HUES64 (cell line): ENCODE measurements at regions not wholly inside any gene's neighbourhood (a gene's known extent, or its start where the extent isn't known, plus 50 kb on each side); places are given as distances from the start of the nearest gene placed in this dataset.

Source experiments
- H3K27ac ChIP-seq: 2 replicates; pipeline ENCODE4 v1.7.0; 2013; ENCODE audit warnings: low read depth, low read length, inconsistent platforms
- H3K27me3 ChIP-seq: 2 replicates; pipeline ENCODE4 v1.6.1; 2013; ENCODE audit warnings: mild to moderate bottlenecking, low read length; ENCODE audit not compliant: insufficient read depth
- H3K36me3 ChIP-seq: 2 replicates; pipeline ENCODE4 v1.6.1; 2013; ENCODE audit warnings: mild to moderate bottlenecking, low read length; ENCODE audit not compliant: insufficient read depth
- H3K4me1 ChIP-seq: 2 replicates; pipeline ENCODE4 v1.6.1; 2013; ENCODE audit warnings: mild to moderate bottlenecking, low read length, moderate library complexity; ENCODE audit not compliant: insufficient read depth
- H3K4me3 ChIP-seq: 2 replicates; pipeline ENCODE4 v1.5.1; 2013; ENCODE audit warnings: mild to moderate bottlenecking, low read length, moderate library complexity
- H3K9ac ChIP-seq: 2 replicates; pipeline ENCODE4 v1.6.1; 2013; ENCODE audit warnings: mild to moderate bottlenecking, low read depth, low read length
- H3K9me3 ChIP-seq: 2 replicates; pipeline ENCODE4 v1.6.1; 2013; ENCODE audit warnings: low read depth, low read length; ENCODE audit not compliant: insufficient read depth
- WGBS: fragments of 150-250, 120-280 bp; methylation state at CpG from one replicate; pipeline ENCODE4 v1.1.7; 2013; ENCODE audit warnings: missing lambda C conversion rate; 5-methylcytosine and 5-hydroxymethylcytosine counted together

DNA sequence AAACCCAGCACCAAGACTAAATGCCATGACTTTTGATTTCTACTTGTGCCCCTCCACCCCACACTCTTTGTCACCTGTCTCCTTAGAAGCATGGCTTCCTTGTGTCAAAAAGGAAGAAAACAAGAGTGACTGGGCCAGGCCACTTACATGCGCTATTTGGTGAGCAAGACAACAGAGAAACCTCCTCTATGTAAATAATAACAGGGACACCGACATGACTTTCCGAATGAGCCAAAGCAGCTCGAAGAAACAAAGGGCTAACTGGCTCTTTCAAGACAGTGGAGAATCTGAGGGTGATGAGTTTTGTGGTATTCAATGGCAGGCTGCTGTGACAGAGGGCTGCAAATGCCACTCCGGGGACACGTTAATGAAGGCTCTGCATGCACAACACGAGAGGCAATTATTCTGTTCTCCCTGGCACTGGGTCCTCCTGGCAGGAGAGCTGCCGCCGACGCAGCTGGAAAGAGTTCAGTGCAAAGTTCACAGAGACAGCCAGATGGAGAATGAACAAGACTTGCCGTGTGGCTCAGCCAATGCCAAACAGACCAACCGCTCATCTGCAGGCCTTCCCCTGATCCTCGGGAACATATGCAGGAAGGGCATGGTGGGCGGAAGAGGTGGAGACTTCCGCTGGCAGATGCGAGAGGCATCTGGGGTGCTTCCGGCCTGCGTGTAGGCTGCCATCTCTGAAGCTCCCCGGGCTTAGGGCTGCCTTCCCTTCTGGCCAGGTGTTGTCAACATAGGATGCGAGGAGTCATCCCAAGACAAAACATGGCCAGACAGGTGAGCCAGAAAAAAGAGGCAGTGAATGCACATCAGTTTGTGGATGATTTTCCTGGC lies 59.1 kb upstream of the SMNDC1 start:
- Histone ChIP-seq H3K36me3 (no peaks in the 10 kb centered on the region), H3K4me1 (peaks cover 8% of the 10 kb centered on the region; the same call in 1 of the 2 replicates), H3K27me3 (no peaks in the 10 kb centered on the region), H3K9me3 (no peaks in the 10 kb centered on the region), H3K27ac (no peak overlapping the region), H3K9ac (no peak overlapping the region), H3K4me3 (no peak overlapping the region)
- 88% methylated on average over 20 of the region's 20 CpGs for WGBS

DNA sequence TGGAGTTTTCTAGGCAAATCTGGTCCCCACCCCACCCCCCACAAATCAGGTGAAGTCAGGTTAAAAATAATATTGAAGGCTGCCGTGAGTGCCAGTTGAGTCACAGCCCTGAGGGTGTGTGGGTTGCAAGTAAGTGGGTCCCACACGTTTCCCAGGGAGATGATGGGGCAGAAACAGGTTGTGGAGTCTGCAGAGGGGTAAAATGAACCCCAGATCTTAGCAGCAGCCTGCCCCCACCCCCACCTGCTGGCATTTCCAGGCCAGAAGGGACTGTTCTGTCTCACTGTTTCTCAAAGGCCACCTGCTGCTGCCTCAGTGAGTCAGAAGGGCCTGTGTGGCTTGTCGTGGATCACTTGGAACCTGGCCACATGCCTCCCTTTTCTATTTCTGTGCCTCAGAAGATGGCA lies 59.8 kb upstream of the SMNDC1 start:
- peaks cover 6% of the 10 kb centered on the region; the same call in 1 of the 2 replicates for H3K4me1 ChIP-seq

DNA sequence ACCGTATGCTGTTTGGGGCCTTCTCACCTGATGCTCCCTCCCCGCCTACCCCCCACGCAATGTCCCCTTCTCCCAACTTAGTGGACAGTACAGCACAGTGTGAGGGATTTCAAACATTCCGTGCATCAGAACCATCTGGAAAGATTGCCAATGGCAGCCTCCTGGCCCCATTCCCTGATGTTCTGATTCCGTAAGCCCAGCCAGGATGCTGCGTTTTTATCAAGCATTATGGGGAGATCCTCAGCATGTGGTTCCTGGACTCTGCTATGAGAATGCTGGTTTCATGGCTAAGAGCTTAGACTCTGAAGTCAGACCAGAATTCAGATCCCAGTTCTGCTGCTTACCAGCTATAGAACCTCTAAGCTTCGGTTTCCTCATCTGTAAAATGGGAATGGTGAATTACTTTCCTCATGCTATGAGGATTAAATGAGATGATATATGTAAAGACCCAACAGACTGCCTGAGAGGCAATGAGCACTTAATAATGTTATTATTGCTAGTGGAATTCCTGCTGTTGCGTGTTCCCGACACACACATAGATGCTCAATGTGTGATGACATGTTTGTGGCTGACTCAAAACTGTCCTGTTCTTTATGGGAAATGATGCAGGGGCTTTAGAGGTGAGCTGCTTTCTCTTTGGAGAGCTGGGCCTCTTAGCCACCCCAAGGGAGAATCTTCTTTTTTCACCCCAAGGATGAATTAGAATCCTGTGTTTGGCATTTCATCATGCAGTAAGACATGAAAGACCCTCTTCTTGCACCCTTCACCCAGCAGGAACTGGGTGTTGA lies 60.8 kb upstream of the SMNDC1 start:
- H3K9ac ChIP-seq: no peak overlapping the region
- no peak overlapping the region for H3K4me3 ChIP-seq
- H3K9me3 ChIP-seq: no peaks in the 10 kb centered on the region
- no peaks in the 10 kb centered on the region for H3K36me3 ChIP-seq
- WGBS: 95% methylated on average over 9 of the region's 9 CpGs
- H3K27me3 ChIP-seq: no peaks in the 10 kb centered on the region
- peaks cover 6% of the 10 kb centered on the region; the same call in 1 of the 2 replicates for H3K4me1 ChIP-seq
- H3K27ac ChIP-seq: no peak overlapping the region

More for the DNA sequence above, 59.8 kb upstream of the SMNDC1 start:
- no peaks in the 10 kb centered on the region for H3K27me3 ChIP-seq
- H3K9ac ChIP-seq: no peak overlapping the region
- no peaks in the 10 kb centered on the region for H3K36me3 ChIP-seq
- 70% methylated on average over 3 of the region's 3 CpGs for WGBS
- no peak overlapping the region for H3K27ac ChIP-seq
- H3K4me3 ChIP-seq: no peak overlapping the region
- H3K9me3 ChIP-seq: no peaks in the 10 kb centered on the region

DNA sequence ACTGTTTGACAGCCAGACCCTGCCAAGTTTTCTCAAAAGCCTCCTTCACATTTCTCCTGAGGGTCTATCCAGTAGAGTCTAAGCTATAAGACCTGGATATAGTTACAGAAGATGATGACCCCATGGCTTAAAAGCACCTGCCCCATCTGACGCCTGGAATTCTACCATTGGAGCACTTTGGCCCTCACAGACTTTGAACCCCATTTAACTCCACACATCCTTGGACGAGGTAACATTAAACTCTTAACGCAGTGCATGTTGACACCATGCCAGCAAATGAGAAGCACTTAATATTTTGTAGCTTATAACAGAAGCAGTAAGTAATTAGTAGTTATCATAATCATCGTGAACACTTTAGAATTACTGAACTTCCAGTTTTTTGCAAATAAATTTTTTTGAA lies 61.9 kb upstream of the SMNDC1 start:
- no peak overlapping the region for H3K27ac ChIP-seq
- peaks cover 5% of the 10 kb centered on the region; the same call in 1 of the 2 replicates for H3K4me1 ChIP-seq
- H3K36me3 ChIP-seq: no peaks in the 10 kb centered on the region
- no peaks in the 10 kb centered on the region for H3K27me3 ChIP-seq
- no peaks in the 10 kb centered on the region for H3K9me3 ChIP-seq
- H3K4me3 ChIP-seq: no peak overlapping the region
- no peak overlapping the region for H3K9ac ChIP-seq
- 88% methylated on average over 3 of the region's 4 CpGs for WGBS

DNA sequence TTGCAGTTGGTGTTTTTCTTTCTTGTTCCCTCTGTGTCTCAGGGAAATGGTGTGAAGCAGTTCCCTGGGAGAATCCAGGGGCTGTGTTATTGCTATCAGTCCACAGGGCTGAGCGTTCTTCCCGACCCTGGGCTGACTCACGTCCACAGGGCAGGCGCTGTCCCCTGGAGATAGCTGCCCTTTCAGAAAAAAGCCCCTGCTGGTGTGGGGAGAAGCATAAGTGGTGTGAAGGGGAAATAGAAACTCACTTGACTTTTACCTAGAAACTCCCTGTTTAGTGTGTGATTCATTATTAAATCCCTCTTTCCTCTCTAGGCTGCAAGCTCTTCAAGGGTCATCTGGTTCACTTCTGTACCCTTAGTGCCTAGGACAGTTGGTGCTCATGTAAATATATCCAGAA lies 63.3 kb upstream of the SMNDC1 start:
- Histone ChIP-seq H3K36me3 (no peaks in the 10 kb centered on the region), H3K27ac (no peak overlapping the region), H3K9ac (no peak overlapping the region), H3K4me3 (no peak overlapping the region), H3K27me3 (no peaks in the 10 kb centered on the region), H3K4me1 (peaks cover 4% of the 10 kb centered on the region; the same call in 1 of the 2 replicates), H3K9me3 (no peaks in the 10 kb centered on the region)
- 74% methylated on average over 4 of the region's 4 CpGs for WGBS

DNA sequence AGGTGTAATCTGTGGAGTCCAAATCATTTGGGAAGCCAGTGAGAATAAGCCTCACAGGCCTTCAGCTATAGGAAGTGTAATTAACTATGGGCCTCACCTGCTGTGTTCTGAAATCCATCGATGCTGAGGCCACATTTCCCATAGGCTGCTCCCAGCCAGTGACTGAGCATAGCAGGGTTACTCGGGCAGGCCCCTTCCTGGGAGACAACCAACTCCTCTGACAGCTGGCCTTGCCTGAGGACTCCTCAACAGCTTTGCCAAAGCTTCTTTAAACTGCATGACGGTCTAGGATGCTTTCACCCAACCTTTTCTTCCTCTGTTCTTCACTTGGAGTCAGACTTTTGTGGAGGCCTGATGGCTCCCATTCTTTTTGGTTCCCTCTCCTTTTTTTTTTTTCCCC lies 63.8 kb upstream of the SMNDC1 start:
- H3K9ac ChIP-seq: no peak overlapping the region
- peaks cover 7% of the 10 kb centered on the region; the same call in 1 of the 2 replicates for H3K4me1 ChIP-seq
- no peak overlapping the region for H3K27ac ChIP-seq
- WGBS: 56% methylated on average over 3 of the region's 3 CpGs
- H3K27me3 ChIP-seq: no peaks in the 10 kb centered on the region
- H3K36me3 ChIP-seq: no peaks in the 10 kb centered on the region
- no peak overlapping the region for H3K4me3 ChIP-seq
- no peaks in the 10 kb centered on the region for H3K9me3 ChIP-seq

DNA sequence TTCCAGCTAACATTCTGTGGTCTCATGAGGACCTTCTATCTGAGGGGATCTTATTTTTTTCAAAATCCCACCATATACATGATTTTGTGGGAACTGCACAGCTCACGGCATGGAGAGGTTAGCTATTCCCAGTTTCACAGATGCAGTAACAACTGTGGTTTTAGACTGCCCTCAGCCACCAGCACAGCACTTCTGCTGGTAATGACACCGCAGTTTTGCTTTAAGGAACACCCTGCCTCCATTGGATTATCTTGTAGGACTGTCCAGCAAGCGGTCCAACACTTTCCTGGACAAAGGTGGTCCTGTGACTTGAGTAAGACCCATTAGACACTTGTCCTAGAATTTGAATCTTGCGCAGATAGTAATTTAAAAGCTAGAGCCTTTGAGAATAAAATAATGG lies 65.3 kb upstream of the SMNDC1 start:
- Histone ChIP-seq H3K9me3 (no peaks in the 10 kb centered on the region), H3K4me3 (no peak overlapping the region), H3K36me3 (no peaks in the 10 kb centered on the region), H3K4me1 (peaks cover 7% of the 10 kb centered on the region; the same call in 1 of the 2 replicates), H3K27me3 (no peaks in the 10 kb centered on the region), H3K9ac (no peak overlapping the region), H3K27ac (no peak overlapping the region)
- WGBS: 97% methylated on average over 4 of the region's 4 CpGs

DNA sequence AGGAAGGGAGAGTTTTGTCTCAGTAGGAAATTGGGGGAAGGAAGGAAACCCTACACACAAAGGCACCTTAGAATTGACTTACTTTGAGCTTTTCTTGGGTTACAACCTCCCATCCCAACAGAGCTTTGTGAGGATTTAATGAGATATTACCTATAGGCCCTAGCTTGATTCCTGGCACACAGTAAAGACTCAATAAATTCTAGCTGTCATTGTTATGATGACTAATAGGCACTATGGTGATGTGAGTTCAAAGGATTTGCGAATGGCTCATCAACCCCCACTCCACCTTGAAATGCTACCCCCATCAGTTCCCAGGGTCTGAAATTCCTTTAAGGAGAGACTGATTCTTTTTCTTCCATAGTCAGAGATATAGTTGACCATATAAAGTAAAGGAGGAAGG lies 67.9 kb upstream of the SMNDC1 start:
- Histone ChIP-seq H3K27ac (no peak overlapping the region), H3K36me3 (no peaks in the 10 kb centered on the region), H3K4me3 (no peak overlapping the region), H3K9ac (no peak overlapping the region), H3K9me3 (no peaks in the 10 kb centered on the region), H3K4me1 (peaks cover 7% of the 10 kb centered on the region; the same call in 1 of the 2 replicates), H3K27me3 (no peaks in the 10 kb centered on the region)
- no CpG with 5 or more reads among the region's 1 CpG for WGBS

DNA sequence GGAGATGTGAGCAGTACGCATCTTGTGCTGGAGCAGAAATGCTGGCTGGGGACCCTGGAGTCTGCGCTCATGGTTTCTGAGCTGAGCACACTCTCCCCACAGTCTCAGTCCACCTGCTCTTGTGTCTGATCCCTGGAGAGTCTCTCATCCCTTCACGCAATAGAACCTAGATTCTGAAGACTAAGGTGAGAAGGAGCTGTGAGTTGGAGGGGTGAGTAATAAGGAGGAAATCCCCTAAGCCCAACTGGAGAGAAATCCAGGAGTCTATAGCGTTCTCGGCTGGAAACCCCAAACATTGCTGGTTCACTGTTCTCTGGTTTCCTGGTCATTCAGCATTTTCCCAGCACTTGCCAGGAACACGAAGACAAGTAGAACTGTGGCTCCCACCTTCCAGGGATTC lies 68.3 kb upstream of the SMNDC1 start:
- H3K4me3 ChIP-seq: no peak overlapping the region
- no peaks in the 10 kb centered on the region for H3K9me3 ChIP-seq
- no peak overlapping the region for H3K27ac ChIP-seq
- no peaks in the 10 kb centered on the region for H3K27me3 ChIP-seq
- H3K4me1 ChIP-seq: peaks cover 7% of the 10 kb centered on the region; the same call in 1 of the 2 replicates
- 73% methylated on average over 6 of the region's 6 CpGs for WGBS
- H3K9ac ChIP-seq: no peak overlapping the region
- H3K36me3 ChIP-seq: no peaks in the 10 kb centered on the region

DNA sequence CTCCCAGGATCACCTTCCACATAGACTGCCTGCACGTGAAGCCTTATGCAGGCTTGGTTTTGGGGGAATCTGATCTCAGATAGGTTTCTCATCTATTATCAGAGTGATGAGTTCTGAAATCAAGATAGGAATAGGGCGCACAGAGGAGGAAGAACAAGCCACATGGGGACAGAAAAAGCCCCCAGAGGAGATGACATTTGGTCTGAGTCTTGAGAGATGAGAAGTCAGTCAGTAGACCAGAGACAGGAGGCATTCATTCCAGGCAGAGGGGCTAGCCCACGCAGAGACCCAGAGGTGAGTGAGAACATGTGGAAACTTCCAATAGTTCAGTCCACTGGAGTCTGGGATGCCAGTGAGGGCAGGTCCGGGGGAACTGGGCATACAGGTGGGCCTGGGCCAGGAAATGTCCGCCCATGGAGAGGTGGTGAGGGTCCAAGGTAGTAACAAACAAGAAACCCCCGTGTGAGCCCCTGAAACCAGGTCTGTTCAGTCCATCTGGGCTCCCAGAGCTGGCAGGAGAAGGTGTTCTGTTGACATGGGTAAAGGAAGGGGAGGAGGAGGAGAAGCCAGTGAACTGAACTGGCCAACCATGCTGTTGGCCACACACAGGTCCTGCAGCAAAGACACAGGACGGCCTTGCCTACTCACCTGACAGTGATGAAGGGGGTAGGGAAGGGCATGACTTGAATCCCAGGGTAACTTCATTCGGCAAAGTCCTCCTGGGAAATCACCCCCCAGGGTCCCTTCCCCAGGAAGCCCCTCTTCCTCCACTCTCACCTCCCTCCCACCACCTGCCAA lies 69.3 kb upstream of the SMNDC1 start:
- 89% methylated on average over 8 of the region's 8 CpGs for WGBS
- H3K9ac ChIP-seq: no peak overlapping the region

More for the DNA sequence above, 69.3 kb upstream of the SMNDC1 start:
- no peak overlapping the region for H3K4me3 ChIP-seq
- H3K9me3 ChIP-seq: no peaks in the 10 kb centered on the region
- no peaks in the 10 kb centered on the region for H3K36me3 ChIP-seq
- H3K27me3 ChIP-seq: no peaks in the 10 kb centered on the region
- H3K27ac ChIP-seq: no peak overlapping the region
- peaks cover 7% of the 10 kb centered on the region; the same call in 1 of the 2 replicates for H3K4me1 ChIP-seq
